ENCODE measurements at regions not wholly inside any gene's neighbourhood (a gene's known extent, or its start where the extent isn't known, plus 50 kb on each side); places are given as distances from the start of the nearest gene placed in this dataset.

- Histone ChIP-seq H3K4me1 (no peaks in the 10 kb centered on the region), H3K27me3 (no peaks in the 10 kb centered on the region), H3K4me3 (no peak overlapping the region), H3K9me3 (no peaks in the 10 kb centered on the region), H3K27ac (no peak overlapping the region), H3K36me3 (no peaks in the 10 kb centered on the region)
- no peak for DNase-seq (ENCODE audit: low spot score)
- TF ChIP-seq, protein P1, sequence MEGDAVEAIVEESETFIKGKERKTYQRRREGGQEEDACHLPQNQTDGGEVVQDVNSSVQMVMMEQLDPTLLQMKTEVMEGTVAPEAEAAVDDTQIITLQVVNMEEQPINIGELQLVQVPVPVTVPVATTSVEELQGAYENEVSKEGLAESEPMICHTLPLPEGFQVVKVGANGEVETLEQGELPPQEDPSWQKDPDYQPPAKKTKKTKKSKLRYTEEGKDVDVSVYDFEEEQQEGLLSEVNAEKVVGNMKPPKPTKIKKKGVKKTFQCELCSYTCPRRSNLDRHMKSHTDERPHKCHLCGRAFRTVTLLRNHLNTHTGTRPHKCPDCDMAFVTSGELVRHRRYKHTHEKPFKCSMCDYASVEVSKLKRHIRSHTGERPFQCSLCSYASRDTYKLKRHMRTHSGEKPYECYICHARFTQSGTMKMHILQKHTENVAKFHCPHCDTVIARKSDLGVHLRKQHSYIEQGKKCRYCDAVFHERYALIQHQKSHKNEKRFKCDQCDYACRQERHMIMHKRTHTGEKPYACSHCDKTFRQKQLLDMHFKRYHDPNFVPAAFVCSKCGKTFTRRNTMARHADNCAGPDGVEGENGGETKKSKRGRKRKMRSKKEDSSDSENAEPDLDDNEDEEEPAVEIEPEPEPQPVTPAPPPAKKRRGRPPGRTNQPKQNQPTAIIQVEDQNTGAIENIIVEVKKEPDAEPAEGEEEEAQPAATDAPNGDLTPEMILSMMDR (IDR thresholded peaks at IDR 0.05), result no peak
These were observed 291.1 kb upstream of the PDZRN3 start for GRCh38 chr3:73915886-73916285.

DNA sequence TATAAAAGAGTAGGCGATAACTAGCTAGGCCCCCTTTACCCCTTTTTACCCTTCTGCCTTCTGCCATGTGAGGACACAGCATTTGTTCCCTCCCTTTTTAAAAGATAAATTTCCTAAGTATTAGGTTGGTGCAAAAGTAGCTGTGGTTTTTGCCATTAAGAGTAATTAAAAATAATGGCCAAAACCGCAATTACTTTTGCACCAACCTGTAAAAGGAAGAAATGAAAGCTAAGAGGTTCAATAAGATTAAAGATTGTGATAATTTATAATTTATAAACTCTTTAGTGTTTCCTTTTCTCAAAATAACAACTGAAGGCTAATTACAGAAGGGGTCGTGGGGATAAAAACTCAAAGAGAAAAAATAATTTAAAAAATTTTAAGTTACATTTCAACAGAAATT is 283.5 kb upstream of the PDZRN3 start:
- H3K4me1 ChIP-seq, result no peaks in the 10 kb centered on the region
- no peaks in the 10 kb centered on the region for H3K27me3 ChIP-seq
- H3K27ac ChIP-seq, result no peak overlapping the region
- no peak for DNase-seq (ENCODE audit: low spot score)
- H3K9me3 ChIP-seq, result no peaks in the 10 kb centered on the region
- TF ChIP-seq, protein P1 (IDR thresholded peaks at IDR 0.05), result no peak
- no peaks in the 10 kb centered on the region for H3K36me3 ChIP-seq
- H3K4me3 ChIP-seq, result no peak overlapping the region

DNA sequence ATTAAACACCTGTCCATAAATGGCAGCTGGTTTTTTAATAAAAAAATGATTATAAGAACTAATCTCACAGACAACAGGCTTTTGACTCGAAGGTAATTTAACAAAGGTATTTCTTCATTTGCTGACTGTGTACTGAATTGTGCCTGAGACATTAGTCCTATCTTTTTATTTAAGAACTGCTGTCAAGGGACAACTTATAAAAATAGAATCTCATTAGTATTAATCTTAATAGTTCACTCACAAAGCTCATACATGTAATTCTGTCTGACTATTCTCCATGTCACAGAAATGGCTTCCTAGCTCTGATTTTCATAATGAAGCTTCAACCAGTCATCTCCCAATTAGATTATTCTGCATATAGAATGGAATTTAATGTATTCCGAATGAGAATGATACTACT is 276.9 kb upstream of the PDZRN3 start:
- TF ChIP-seq, protein P1 (IDR thresholded peaks at IDR 0.05), result no peak
- no peaks in the 10 kb centered on the region for H3K9me3 ChIP-seq
- H3K27me3 ChIP-seq, result no peaks in the 10 kb centered on the region
- no peak overlapping the region for H3K4me3 ChIP-seq
- H3K4me1 ChIP-seq, result no peaks in the 10 kb centered on the region
- no peaks in the 10 kb centered on the region for H3K36me3 ChIP-seq
- H3K27ac ChIP-seq, result no peak overlapping the region
- no peak for DNase-seq (ENCODE audit: low spot score)

DNA sequence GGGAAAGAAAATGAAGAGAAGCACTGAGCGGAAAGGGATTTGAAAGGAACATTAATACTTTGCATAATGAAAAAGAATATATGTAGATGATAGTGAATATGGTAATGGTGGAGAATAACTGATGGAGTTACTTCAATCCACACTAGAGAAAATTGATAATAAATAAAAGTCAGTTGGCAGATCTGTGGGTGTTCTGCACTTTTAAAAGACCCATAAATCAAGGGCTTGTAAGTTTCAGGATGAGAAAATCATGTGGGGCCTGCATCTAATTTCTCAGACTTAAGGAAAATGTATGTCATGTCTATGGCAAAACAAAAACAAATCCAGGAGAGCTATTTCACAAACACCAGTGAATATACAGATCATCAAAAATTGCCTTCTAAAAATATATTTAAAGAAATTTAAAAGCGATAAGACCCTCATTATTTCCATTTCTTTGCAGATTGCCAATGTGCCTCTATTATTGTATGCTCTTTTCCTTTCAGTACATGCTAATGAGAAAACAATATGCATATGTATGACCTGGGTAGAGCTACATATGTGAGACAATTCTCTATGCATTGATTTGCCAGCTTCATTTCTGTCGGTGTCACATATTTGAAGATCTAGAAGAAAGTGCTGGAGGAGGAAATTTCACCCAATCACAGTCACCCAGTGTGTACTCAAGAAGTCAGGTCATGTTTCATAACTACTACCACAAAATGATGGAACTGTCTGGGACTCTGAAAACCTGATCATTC is 269.9 kb upstream of the PDZRN3 start:
- no peaks in the 10 kb centered on the region for H3K36me3 ChIP-seq
- no peak for DNase-seq (ENCODE audit: low spot score)
- H3K4me3 ChIP-seq, result no peak overlapping the region
- no peaks in the 10 kb centered on the region for H3K9me3 ChIP-seq
- H3K27ac ChIP-seq, result no peak overlapping the region
- no peaks in the 10 kb centered on the region for H3K4me1 ChIP-seq
- no peaks in the 10 kb centered on the region for H3K27me3 ChIP-seq
- TF ChIP-seq, protein P1 (IDR thresholded peaks at IDR 0.05), result no peak

DNA sequence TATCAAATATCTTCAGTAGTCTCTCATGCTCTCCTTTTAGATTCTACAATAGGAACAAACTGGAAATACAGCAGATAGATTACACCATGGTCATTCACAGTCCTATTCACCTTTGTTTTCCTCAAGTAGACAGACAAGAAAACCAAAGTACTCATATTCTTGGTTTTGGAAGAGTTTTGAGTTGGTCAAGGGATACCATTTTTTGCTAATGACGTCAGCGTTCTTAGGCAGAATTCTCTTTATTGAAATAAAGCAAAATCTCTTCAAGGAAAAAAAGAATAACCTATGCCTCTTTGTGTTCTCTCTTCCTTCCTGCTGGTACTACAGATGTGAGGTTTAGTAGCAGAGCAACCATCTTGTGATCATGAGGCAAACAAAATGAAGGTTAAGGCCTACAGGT is 268.3 kb upstream of the PDZRN3 start:
- no peaks in the 10 kb centered on the region for H3K4me1 ChIP-seq

More for the DNA sequence above, 268.3 kb upstream of the PDZRN3 start:
- H3K27ac ChIP-seq, result no peak overlapping the region
- no peak overlapping the region for H3K4me3 ChIP-seq
- no peaks in the 10 kb centered on the region for H3K27me3 ChIP-seq
- TF ChIP-seq, protein P1 (IDR thresholded peaks at IDR 0.05), result no peak
- H3K9me3 ChIP-seq, result no peaks in the 10 kb centered on the region
- no peak for DNase-seq (ENCODE audit: low spot score)
- no peaks in the 10 kb centered on the region for H3K36me3 ChIP-seq
